ENCODE measurements at regions not wholly inside any gene's neighbourhood (a gene's known extent, or its start where the extent isn't known, plus 50 kb on each side); places are given as distances from the start of the nearest gene placed in this dataset.

DNA sequence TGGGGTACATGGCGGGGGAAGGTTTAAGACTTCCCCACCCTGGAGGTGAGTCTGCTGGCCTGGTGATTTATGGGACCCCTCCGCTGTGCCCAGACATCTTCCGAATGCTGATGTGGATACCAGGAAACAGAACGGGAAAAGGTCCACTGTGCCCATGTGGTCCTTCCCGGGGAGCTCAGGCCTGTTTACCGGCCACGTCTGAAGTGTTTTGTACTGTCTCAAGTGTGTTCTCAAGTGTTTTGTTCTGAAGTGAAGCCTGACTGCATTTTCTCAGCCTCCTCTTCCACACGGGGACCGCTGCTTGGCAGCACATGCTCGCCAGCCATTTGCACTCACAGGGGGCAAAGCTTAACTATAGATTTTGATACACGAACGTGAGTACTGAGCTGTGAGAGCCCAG lies 127.2 kb downstream of the TEX36 start:
- no peak for ATAC-seq
- peaks cover 0 to 5% (median 0%) of the 10 kb centered on the region in 7 donors for H3K4me1 Mint-ChIP-seq
- intact Hi-C loops (cut with micrococcal nuclease), result no loop called here
- ChIA-PET CTCF (no interaction called here), POLR2A (no interaction called here)
- DNase-seq, result no peak
- H3K27ac Mint-ChIP-seq, result no peak overlapping the region
- no peak overlapping the region for H3K4me3 Mint-ChIP-seq
- Histone ChIP-seq H3K27me3 (ENCODE audit: control insufficient read depth in 2 of 2, insufficient read depth in 2 of 2, low read length in 2 of 2) (no peaks in the 10 kb centered on the region), H3K9me3 (ENCODE audit: control insufficient read depth in 2 of 3, low read length in 3 of 3) (peaks cover 0 to 6% (median 0%) of the 10 kb centered on the region in 3 experiments), H3K36me3 (ENCODE audit: control insufficient read depth in 2 of 3, insufficient read depth in 3 of 3, low read length in 3 of 3) (no peaks in the 10 kb centered on the region), H3K4me1 (ENCODE audit: control insufficient read depth in 2 of 2, insufficient read depth in 2 of 2, low read length in 2 of 2) (no peaks in the 10 kb centered on the region), H3K4me3 (ENCODE audit: low read length) (no peak overlapping the region), H3K27ac (ENCODE audit: low read depth, low read length) (no peak overlapping the region)
- no peaks in the 10 kb centered on the region for H3K36me3 Mint-ChIP-seq
- peaks cover 0 to 32% (median 25%) of the 10 kb centered on the region in 5 donors for H3K27me3 Mint-ChIP-seq
- H3K9me3 Mint-ChIP-seq, result peaks cover 0 to 15% (median 4%) of the 10 kb centered on the region in 11 donors

- Mint-ChIP-seq H3K4me3 (no peak overlapping the region), H3K27me3 (peaks cover 0 to 33% (median 25%) of the 10 kb centered on the region in 5 donors), H3K9me3 (peaks cover 0 to 15% (median 4%) of the 10 kb centered on the region in 11 donors), H3K36me3 (no peaks in the 10 kb centered on the region), H3K4me1 (peaks cover 0 to 5% (median 0%) of the 10 kb centered on the region in 7 donors), H3K27ac (peak overlapping the region in 1 of 9 donors; percentile 66)
- Histone ChIP-seq H3K27ac (ENCODE audit: low read depth, low read length) (no peak overlapping the region), H3K4me1 (ENCODE audit: control insufficient read depth in 2 of 2, insufficient read depth in 2 of 2, low read length in 2 of 2) (no peaks in the 10 kb centered on the region), H3K9me3 (ENCODE audit: control insufficient read depth in 2 of 3, low read length in 3 of 3) (peaks cover 0 to 6% (median 0%) of the 10 kb centered on the region in 3 experiments), H3K27me3 (ENCODE audit: control insufficient read depth in 2 of 2, insufficient read depth in 2 of 2, low read length in 2 of 2) (no peaks in the 10 kb centered on the region), H3K36me3 (ENCODE audit: control insufficient read depth in 2 of 3, insufficient read depth in 3 of 3, low read length in 3 of 3) (no peaks in the 10 kb centered on the region), H3K4me3 (ENCODE audit: low read length) (no peak overlapping the region)
- ChIA-PET CTCF (no interaction called here), POLR2A (no interaction called here)
- ATAC-seq (no peak), DNase-seq (no peak)
- intact Hi-C loops (cut with micrococcal nuclease), result no loop called here
Measured at GRCh38 chr10:125555267-125555666, 127.7 kb downstream of the TEX36 start.

DNA sequence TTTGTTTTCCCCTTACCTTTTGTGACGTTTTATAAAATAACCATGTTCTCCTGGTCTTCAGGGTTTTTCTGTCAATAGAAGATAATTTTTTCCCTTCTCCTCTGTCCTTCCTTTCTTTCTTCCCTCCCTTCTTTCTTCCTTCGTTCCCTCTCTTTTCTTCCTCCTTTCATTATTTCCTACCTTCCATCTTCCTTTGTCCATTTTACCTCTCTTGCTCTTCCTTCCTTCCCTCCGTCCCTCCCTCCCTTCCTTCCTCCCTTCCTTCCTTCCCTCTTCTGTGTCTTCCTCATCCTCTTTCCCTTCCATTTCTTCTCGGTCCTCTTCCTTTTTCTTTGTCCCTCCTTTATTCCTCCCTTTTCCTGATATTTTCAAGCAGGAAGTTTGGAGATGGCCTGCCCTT lies 128.2 kb downstream of the TEX36 start:
- Histone ChIP-seq H3K4me1 (ENCODE audit: control insufficient read depth in 2 of 2, insufficient read depth in 2 of 2, low read length in 2 of 2) (no peaks in the 10 kb centered on the region), H3K4me3 (ENCODE audit: low read length) (no peak overlapping the region), H3K36me3 (ENCODE audit: control insufficient read depth in 2 of 3, insufficient read depth in 3 of 3, low read length in 3 of 3) (no peaks in the 10 kb centered on the region), H3K27ac (ENCODE audit: low read depth, low read length) (no peak overlapping the region), H3K9me3 (ENCODE audit: control insufficient read depth in 2 of 3, low read length in 3 of 3) (peaks cover 0 to 6% (median 0%) of the 10 kb centered on the region in 3 experiments), H3K27me3 (ENCODE audit: control insufficient read depth in 2 of 2, insufficient read depth in 2 of 2, low read length in 2 of 2) (no peaks in the 10 kb centered on the region)
- Mint-ChIP-seq H3K4me3 (no peak overlapping the region), H3K27ac (no peak overlapping the region), H3K36me3 (no peaks in the 10 kb centered on the region), H3K27me3 (peaks cover 0 to 37% (median 25%) of the 10 kb centered on the region in 5 donors), H3K9me3 (peaks cover 0 to 15% (median 4%) of the 10 kb centered on the region in 11 donors), H3K4me1 (peaks cover 0 to 5% (median 0%) of the 10 kb centered on the region in 7 donors)
- POLR2A ChIA-PET, result no interaction called here
- DNase-seq (no peak), ATAC-seq (no peak)
- CTCF ChIA-PET, result no interaction called here
- intact Hi-C loops (cut with micrococcal nuclease), result no loop called here

DNA sequence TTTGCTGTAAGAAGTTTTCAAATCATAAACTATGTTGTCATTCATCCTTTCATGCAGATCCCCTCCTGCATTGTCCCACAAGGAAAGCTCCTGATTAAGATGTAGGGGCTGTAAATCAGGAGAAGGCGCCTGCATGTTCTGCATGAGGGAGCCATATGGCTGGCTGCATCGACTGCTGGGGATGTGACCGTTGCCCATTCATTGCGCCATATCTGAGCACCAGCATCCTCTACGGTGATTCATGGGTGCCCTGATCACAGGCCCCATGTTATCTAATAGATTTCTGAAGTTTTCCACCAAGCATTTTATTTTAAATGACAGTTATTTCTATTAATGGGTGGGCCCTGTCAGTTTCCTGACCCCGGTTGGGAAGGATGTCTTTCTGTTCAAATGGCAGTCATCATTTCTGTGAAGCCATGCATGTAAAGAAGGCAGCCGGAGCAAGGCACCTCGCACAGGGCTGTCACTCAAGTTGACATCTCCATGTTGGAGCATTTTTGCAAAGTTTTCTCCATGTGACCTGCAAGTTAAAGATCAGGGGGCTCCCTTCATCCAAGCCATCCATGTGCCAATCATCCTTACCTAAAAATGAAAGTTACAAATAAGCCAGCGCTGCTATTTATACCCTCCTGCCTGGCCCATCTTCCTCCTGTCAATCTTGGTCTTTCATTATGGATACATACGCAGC lies 128.8 kb downstream of the TEX36 start:
- H3K27ac Mint-ChIP-seq, result no peak overlapping the region

GRCh38 chr10:125553091-125553490 lies 129.9 kb downstream of the TEX36 start:
- ChIA-PET POLR2A (no interaction called here), CTCF (no interaction called here)
- Mint-ChIP-seq H3K4me1 (peaks cover 0 to 1% (median 0%) of the 10 kb centered on the region in 7 donors), H3K36me3 (no peaks in the 10 kb centered on the region), H3K4me3 (no peak overlapping the region), H3K27ac (no peak overlapping the region), H3K27me3 (peaks cover 0 to 37% (median 25%) of the 10 kb centered on the region in 5 donors), H3K9me3 (peaks cover 0 to 15% (median 4%) of the 10 kb centered on the region in 11 donors)
- no peak overlapping the region for H3K27ac ChIP-seq (ENCODE audit: low read depth, low read length)
- DNase-seq (no peak), ATAC-seq (no peak)
- no peaks in the 10 kb centered on the region for H3K4me1 ChIP-seq (ENCODE audit: control insufficient read depth in 2 of 2, insufficient read depth in 2 of 2, low read length in 2 of 2)
- intact Hi-C loops (cut with micrococcal nuclease), result no loop called here
- no peaks in the 10 kb centered on the region for H3K36me3 ChIP-seq (ENCODE audit: control insufficient read depth in 2 of 3, insufficient read depth in 3 of 3, low read length in 3 of 3)
- peaks cover 0 to 6% (median 0%) of the 10 kb centered on the region in 3 experiments for H3K9me3 ChIP-seq (ENCODE audit: control insufficient read depth in 2 of 3, low read length in 3 of 3)
- no peak overlapping the region for H3K4me3 ChIP-seq (ENCODE audit: low read length)
- H3K27me3 ChIP-seq (ENCODE audit: control insufficient read depth in 2 of 2, insufficient read depth in 2 of 2, low read length in 2 of 2), result no peaks in the 10 kb centered on the region

More for the DNA sequence above, 128.8 kb downstream of the TEX36 start:
- H3K4me1 ChIP-seq (ENCODE audit: control insufficient read depth in 2 of 2, insufficient read depth in 2 of 2, low read length in 2 of 2), result no peaks in the 10 kb centered on the region
- H3K9me3 ChIP-seq (ENCODE audit: control insufficient read depth in 2 of 3, low read length in 3 of 3), result peaks cover 0 to 6% (median 0%) of the 10 kb centered on the region in 3 experiments
- H3K27ac ChIP-seq (ENCODE audit: low read depth, low read length), result no peak overlapping the region
- no peak for DNase-seq
- H3K4me3 Mint-ChIP-seq, result no peak overlapping the region
- H3K27me3 Mint-ChIP-seq, result peaks cover 0 to 37% (median 25%) of the 10 kb centered on the region in 5 donors
- H3K9me3 Mint-ChIP-seq, result peaks cover 0 to 15% (median 4%) of the 10 kb centered on the region in 11 donors
- intact Hi-C loops (cut with micrococcal nuclease), result no loop called here
- ChIA-PET CTCF (no interaction called here), POLR2A (no interaction called here)
- peaks cover 0 to 2% (median 0%) of the 10 kb centered on the region in 7 donors for H3K4me1 Mint-ChIP-seq
- no peaks in the 10 kb centered on the region for H3K36me3 Mint-ChIP-seq
- ATAC-seq, result no peak
- no peaks in the 10 kb centered on the region for H3K27me3 ChIP-seq (ENCODE audit: control insufficient read depth in 2 of 2, insufficient read depth in 2 of 2, low read length in 2 of 2)
- H3K4me3 ChIP-seq (ENCODE audit: low read length), result no peak overlapping the region
- no peaks in the 10 kb centered on the region for H3K36me3 ChIP-seq (ENCODE audit: control insufficient read depth in 2 of 3, insufficient read depth in 3 of 3, low read length in 3 of 3)

- H3K4me3 Mint-ChIP-seq, result no peak overlapping the region
- Histone ChIP-seq H3K4me1 (ENCODE audit: control insufficient read depth in 2 of 2, insufficient read depth in 2 of 2, low read length in 2 of 2) (no peaks in the 10 kb centered on the region), H3K9me3 (ENCODE audit: control insufficient read depth in 2 of 3, low read length in 3 of 3) (peaks cover 0 to 6% (median 0%) of the 10 kb centered on the region in 3 experiments), H3K27ac (ENCODE audit: low read depth, low read length) (no peak overlapping the region), H3K36me3 (ENCODE audit: control insufficient read depth in 2 of 3, insufficient read depth in 3 of 3, low read length in 3 of 3) (no peaks in the 10 kb centered on the region), H3K27me3 (ENCODE audit: control insufficient read depth in 2 of 2, insufficient read depth in 2 of 2, low read length in 2 of 2) (no peaks in the 10 kb centered on the region), H3K4me3 (ENCODE audit: low read length) (no peak overlapping the region)
- H3K27me3 Mint-ChIP-seq, result peaks cover 0 to 30% (median 20%) of the 10 kb centered on the region in 5 donors
- H3K9me3 Mint-ChIP-seq, result peaks cover 0 to 15% (median 4%) of the 10 kb centered on the region in 11 donors
- H3K27ac Mint-ChIP-seq, result no peak overlapping the region
- no peak for ATAC-seq
- no peak for DNase-seq
- H3K4me1 Mint-ChIP-seq, result peaks cover 0 to 1% (median 0%) of the 10 kb centered on the region in 7 donors
- CTCF ChIA-PET, result no interaction called here
- no peaks in the 10 kb centered on the region for H3K36me3 Mint-ChIP-seq
- intact Hi-C loops (cut with micrococcal nuclease), result no loop called here
- POLR2A ChIA-PET, result no interaction called here
Measured at GRCh38 chr10:125551247-125551646, 131.7 kb downstream of the TEX36 start.

- POLR2A ChIA-PET, result no interaction called here
- peaks cover 0 to 1% (median 0%) of the 10 kb centered on the region in 7 donors for H3K4me1 Mint-ChIP-seq
Measured at GRCh38 chr10:125550362-125550761, 132.6 kb downstream of the TEX36 start.

More at GRCh38 chr10:125550362-125550761, 132.6 kb downstream of the TEX36 start:
- ATAC-seq (no peak), DNase-seq (no peak)
- Histone ChIP-seq H3K4me3 (ENCODE audit: low read length) (no peak overlapping the region), H3K27me3 (ENCODE audit: control insufficient read depth in 2 of 2, insufficient read depth in 2 of 2, low read length in 2 of 2) (no peaks in the 10 kb centered on the region), H3K9me3 (ENCODE audit: control insufficient read depth in 2 of 3, low read length in 3 of 3) (peaks cover 0 to 6% (median 0%) of the 10 kb centered on the region in 3 experiments), H3K4me1 (ENCODE audit: control insufficient read depth in 2 of 2, insufficient read depth in 2 of 2, low read length in 2 of 2) (no peaks in the 10 kb centered on the region), H3K27ac (ENCODE audit: low read depth, low read length) (no peak overlapping the region), H3K36me3 (ENCODE audit: control insufficient read depth in 2 of 3, insufficient read depth in 3 of 3, low read length in 3 of 3) (no peaks in the 10 kb centered on the region)
- intact Hi-C loops (cut with micrococcal nuclease), result no loop called here
- H3K9me3 Mint-ChIP-seq, result peaks cover 0 to 15% (median 4%) of the 10 kb centered on the region in 11 donors
- no peaks in the 10 kb centered on the region for H3K36me3 Mint-ChIP-seq
- H3K27me3 Mint-ChIP-seq, result peaks cover 0 to 23% (median 20%) of the 10 kb centered on the region in 5 donors
- CTCF ChIA-PET, result no interaction called here
- no peak overlapping the region for H3K27ac Mint-ChIP-seq
- no peak overlapping the region for H3K4me3 Mint-ChIP-seq
